ENCODE measurements at regions not wholly inside any gene's neighbourhood (a gene's known extent, or its start where the extent isn't known, plus 50 kb on each side); places are given as distances from the start of the nearest gene placed in this dataset.
"Not testable (repeated sequence)": the region's sequence is repeated elsewhere in the genome, so short reads cannot be mapped to it uniquely, and the experiment has no call there.

DNA sequence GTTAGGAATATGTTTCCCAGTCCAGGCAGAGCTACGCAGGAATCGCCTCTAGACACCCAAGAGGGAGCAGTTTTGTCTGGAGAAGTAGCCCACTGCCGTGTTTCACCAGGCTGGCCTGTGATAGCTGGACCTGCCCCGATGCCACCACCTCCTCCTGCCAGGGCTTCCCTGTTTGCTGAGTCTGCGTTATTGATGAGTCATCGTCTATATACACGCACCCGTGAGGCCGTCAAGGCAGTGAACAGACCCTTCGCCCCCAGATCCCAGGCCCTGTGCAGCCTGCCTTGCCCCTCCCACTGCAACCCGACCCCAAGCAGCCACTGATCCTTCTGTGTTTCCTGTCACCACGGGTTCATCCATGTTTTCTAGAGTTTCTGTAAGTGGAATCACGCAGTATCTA lies 141.9 kb downstream of the IGLL1 start:
- POLR2A ChIA-PET = no interaction called here
- ATAC-seq = no peak
- H3K4me2 ChIP-seq = no peak overlapping the region
- CTCF ChIA-PET = interaction anchor here (0.9 kb wide), 1 partner anchor 68 kb away, joined by 3 read pairs; no protein-coding TSS in a partner anchor
- DNase-seq (ENCODE audit: low read depth in 1 of 2, low spot score in 1 of 2) = no peak
- H3K4me1 ChIP-seq = no peaks in the 10 kb centered on the region
- H3K4me3 ChIP-seq = no peak overlapping the region
- H3K9me3 ChIP-seq = no peaks in the 10 kb centered on the region
- H3K27ac ChIP-seq = no peak overlapping the region
- 73% methylated on average over 13 of the region's 13 CpGs for WGBS (ENCODE audit: missing lambda C conversion rate)
- TF ChIP-seq FOXS1 (CRISPR knock-in tag; IDR thresholded peaks at IDR 0.05) (no peak), JUN (IDR thresholded peaks at IDR 0.05) (no peak), MAFK (IDR thresholded peaks at IDR 0.05; ENCODE audit: partially characterized antibody) (peak; percentile 54), EHMT2 (IDR thresholded peaks at IDR 0.05; ENCODE audit: low read depth) (no peak), RAD21 (conservative IDR thresholded peaks at IDR 0.05 in 1 of 2, IDR thresholded peaks at IDR 0.05 in 1 of 2) (no peak), ZFP36 (IDR thresholded peaks at IDR 0.05; ENCODE audit: borderline replicate concordance, partially characterized antibody) (no peak), GATA3 (IDR thresholded peaks at IDR 0.05; ENCODE audit: borderline replicate concordance) (no peak), POLR2AphosphoS2 (conservative IDR thresholded peaks at IDR 0.05; ENCODE audit: low read length) (no peak), SREBF2 (IDR thresholded peaks at IDR 0.05) (no peak), NFE2L2 (conservative IDR thresholded peaks at IDR 0.05; ENCODE audit: low read length) (peak; percentile 25; the same call in 1 of the 2 replicates)
- TF ChIP-seq, protein P1, sequence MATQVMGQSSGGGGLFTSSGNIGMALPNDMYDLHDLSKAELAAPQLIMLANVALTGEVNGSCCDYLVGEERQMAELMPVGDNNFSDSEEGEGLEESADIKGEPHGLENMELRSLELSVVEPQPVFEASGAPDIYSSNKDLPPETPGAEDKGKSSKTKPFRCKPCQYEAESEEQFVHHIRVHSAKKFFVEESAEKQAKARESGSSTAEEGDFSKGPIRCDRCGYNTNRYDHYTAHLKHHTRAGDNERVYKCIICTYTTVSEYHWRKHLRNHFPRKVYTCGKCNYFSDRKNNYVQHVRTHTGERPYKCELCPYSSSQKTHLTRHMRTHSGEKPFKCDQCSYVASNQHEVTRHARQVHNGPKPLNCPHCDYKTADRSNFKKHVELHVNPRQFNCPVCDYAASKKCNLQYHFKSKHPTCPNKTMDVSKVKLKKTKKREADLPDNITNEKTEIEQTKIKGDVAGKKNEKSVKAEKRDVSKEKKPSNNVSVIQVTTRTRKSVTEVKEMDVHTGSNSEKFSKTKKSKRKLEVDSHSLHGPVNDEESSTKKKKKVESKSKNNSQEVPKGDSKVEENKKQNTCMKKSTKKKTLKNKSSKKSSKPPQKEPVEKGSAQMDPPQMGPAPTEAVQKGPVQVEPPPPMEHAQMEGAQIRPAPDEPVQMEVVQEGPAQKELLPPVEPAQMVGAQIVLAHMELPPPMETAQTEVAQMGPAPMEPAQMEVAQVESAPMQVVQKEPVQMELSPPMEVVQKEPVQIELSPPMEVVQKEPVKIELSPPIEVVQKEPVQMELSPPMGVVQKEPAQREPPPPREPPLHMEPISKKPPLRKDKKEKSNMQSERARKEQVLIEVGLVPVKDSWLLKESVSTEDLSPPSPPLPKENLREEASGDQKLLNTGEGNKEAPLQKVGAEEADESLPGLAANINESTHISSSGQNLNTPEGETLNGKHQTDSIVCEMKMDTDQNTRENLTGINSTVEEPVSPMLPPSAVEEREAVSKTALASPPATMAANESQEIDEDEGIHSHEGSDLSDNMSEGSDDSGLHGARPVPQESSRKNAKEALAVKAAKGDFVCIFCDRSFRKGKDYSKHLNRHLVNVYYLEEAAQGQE (IDR thresholded peaks at IDR 0.05) = no peak
- TF ChIP-seq, protein P2, sequence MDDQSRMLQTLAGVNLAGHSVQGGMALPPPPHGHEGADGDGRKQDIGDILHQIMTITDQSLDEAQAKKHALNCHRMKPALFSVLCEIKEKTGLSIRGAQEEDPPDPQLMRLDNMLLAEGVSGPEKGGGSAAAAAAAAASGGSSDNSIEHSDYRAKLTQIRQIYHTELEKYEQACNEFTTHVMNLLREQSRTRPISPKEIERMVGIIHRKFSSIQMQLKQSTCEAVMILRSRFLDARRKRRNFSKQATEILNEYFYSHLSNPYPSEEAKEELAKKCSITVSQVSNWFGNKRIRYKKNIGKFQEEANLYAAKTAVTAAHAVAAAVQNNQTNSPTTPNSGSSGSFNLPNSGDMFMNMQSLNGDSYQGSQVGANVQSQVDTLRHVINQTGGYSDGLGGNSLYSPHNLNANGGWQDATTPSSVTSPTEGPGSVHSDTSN (IDR thresholded peaks at IDR 0.05) = no peak
- no peak for FAIRE-seq

DNA sequence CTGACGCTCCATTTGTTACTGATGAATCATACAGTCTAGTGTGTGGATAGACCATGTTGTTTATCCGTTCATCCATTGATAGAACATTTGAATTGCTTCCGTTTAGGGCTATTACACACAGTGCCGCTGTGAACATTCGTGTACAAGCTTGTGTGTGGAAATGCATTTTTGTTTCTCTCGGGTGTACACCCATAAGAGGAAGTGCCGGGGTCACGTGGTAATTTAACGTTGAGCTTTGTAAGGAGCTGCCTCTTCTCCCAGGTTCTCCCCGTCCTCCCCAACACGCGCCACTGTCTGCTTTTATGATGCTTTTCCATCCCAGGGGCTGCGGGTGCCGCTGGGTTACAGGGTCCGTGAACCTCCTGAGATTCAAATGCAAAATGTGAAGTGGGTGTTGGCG lies 142.3 kb downstream of the IGLL1 start:
- Histone ChIP-seq H3K4me3 (no peak overlapping the region), H3K27ac (no peak overlapping the region), H3K4me1 (peaks cover 3% of the 10 kb centered on the region), H3K4me2 (no peak overlapping the region), H3K9me3 (no peaks in the 10 kb centered on the region)
- ATAC-seq = no peak
- ChIA-PET CTCF (interaction anchor here (0.9 kb wide), 1 partner anchor 68 kb away, joined by 3 read pairs; no protein-coding TSS in a partner anchor), POLR2A (no interaction called here)
- 92% methylated on average over 16 of the region's 16 CpGs for WGBS (ENCODE audit: missing lambda C conversion rate)
- FAIRE-seq = no peak
- TF ChIP-seq RARB (CRISPR knock-in tag; IDR thresholded peaks at IDR 0.05) (no peak), HEYL (CRISPR knock-in tag; IDR thresholded peaks at IDR 0.05) (no peak), KDM5A (IDR thresholded peaks at IDR 0.05) (no peak), FOSB (CRISPR knock-in tag; IDR thresholded peaks at IDR 0.05) (no peak), NFE2L2 (conservative IDR thresholded peaks at IDR 0.05; ENCODE audit: low read length) (no peak), ZC3H11A (IDR thresholded peaks at IDR 0.05) (no peak)
- TF ChIP-seq, protein P3, sequence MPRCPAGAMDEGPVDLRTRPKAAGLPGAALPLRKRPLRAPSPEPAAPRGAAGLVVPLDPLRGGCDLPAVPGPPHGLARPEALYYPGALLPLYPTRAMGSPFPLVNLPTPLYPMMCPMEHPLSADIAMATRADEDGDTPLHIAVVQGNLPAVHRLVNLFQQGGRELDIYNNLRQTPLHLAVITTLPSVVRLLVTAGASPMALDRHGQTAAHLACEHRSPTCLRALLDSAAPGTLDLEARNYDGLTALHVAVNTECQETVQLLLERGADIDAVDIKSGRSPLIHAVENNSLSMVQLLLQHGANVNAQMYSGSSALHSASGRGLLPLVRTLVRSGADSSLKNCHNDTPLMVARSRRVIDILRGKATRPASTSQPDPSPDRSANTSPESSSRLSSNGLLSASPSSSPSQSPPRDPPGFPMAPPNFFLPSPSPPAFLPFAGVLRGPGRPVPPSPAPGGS (IDR thresholded peaks at IDR 0.05) = no peak
- TF ChIP-seq, protein P4, sequence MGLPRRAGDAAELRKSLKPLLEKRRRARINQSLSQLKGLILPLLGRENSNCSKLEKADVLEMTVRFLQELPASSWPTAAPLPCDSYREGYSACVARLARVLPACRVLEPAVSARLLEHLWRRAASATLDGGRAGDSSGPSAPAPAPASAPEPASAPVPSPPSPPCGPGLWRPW (IDR thresholded peaks at IDR 0.05) = no peak
- DNase-seq (ENCODE audit: low read depth in 1 of 2, low spot score in 1 of 2) = no peak

DNA sequence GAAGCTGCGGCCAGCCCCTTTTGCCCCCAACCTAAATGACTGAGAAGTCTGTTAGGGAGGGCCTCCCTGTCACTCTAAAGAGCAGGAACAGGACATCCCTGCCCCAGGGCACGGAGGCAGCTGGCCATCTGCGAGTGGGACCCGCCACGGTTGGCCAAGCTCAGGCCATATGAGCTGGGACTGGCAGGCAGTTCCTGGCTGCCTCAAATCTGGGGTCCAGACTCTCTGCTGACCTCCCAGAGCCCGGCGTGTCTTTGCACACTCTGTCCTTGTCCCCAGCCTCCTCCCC lies 143.0 kb downstream of the IGLL1 start:
- H3K27ac ChIP-seq; ATAC-seq; H3K9me3 ChIP-seq; H3K4me1 ChIP-seq; FAIRE-seq; CTCF ChIA-PET; DNase-seq (ENCODE audit: low read depth in 1 of 2, low spot score in 1 of 2); POLR2A ChIA-PET; H3K4me2 ChIP-seq; H3K4me3 ChIP-seq: not testable (repeated sequence)
- WGBS (ENCODE audit: missing lambda C conversion rate) = no CpG with 5 or more reads among the region's 7 CpGs

DNA sequence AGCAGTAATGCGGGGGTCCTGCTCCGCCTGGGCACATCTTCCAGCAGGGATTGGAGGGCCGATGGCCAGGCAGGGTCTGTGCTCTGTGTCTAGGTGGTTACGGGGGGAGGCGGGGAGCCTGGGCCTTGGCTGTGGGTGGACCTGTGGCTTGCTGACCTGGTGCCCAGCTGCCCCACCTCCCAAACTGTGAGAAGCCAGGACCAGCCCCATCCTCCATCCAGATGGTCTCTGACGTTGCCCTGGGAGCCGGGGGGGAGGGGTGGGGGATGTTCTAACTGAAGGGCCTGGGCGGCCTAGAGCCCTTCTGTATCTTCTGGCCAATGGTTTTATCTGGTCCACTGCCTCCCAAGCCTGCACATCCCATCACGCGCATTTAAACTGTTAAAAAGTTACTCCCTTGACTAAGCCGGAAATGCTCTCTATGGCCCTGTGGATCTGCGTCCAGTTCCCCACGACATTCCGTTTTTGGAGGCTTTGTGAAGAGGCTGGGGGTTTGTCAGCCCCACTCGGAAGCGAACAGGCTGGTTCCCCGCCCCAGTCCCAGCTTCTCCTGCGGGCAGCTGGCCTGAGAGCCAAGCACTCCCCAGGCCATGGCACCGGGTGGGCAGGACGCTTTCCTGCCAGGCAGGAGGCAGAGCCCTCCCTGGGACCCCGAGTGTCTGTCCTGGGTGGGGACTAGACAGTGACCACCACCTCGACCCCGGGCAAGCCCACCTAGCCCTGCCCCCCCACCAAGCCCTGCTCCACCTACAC lies 143.6 kb downstream of the IGLL1 start:
- H3K4me1 ChIP-seq; DNase-seq (ENCODE audit: low read depth in 1 of 2, low spot score in 1 of 2); H3K9me3 ChIP-seq; ATAC-seq; H3K27ac ChIP-seq; CTCF ChIA-PET; H3K4me3 ChIP-seq; FAIRE-seq; H3K4me2 ChIP-seq; POLR2A ChIA-PET: not testable (repeated sequence)
- 86% methylated on average over 11 of the region's 23 CpGs for WGBS (ENCODE audit: missing lambda C conversion rate)

DNA sequence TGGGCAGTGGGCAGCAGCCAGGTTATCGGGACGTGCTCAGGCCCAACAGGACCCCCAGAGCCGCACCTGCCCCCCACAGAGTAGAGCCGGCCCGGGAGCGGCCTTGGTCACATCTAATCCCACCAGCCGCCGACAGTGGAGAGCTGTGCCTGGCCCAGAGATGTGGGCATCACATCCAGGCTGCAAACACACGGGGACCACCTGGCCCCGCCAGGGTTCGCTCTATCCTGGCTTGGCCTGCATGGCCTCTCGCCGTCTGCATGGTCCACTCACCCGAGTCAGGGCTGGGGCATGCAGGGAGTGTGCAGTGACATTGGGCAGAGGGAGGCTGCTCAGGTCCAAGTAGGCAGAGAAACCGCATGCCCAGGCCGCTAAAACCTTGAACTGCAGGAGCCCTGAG lies 144.9 kb downstream of the IGLL1 start:
- H3K4me2 ChIP-seq; H3K4me3 ChIP-seq; ATAC-seq; FAIRE-seq; H3K9me3 ChIP-seq; DNase-seq (ENCODE audit: low read depth in 1 of 2, low spot score in 1 of 2); H3K27ac ChIP-seq; POLR2A ChIA-PET; CTCF ChIA-PET: not testable (repeated sequence)
- peaks cover 13% of the 10 kb centered on the region for H3K4me1 ChIP-seq
- WGBS (ENCODE audit: missing lambda C conversion rate) = 100% methylated on average over 2 of the region's 16 CpGs

Data from A549 (cell line).